Astrocyte of the hippocampus (primary cell): ENCODE measurements at regions not wholly inside any gene's neighbourhood (a gene's known extent, or its start where the extent isn't known, plus 50 kb on each side); places are given as distances from the start of the nearest gene placed in this dataset.

Experiments used
- DNase-seq: peaks from one replicate; pipeline ENCODE4 v3.0.0; 2011; ENCODE audit warnings: low read depth, low spot score

DNA sequence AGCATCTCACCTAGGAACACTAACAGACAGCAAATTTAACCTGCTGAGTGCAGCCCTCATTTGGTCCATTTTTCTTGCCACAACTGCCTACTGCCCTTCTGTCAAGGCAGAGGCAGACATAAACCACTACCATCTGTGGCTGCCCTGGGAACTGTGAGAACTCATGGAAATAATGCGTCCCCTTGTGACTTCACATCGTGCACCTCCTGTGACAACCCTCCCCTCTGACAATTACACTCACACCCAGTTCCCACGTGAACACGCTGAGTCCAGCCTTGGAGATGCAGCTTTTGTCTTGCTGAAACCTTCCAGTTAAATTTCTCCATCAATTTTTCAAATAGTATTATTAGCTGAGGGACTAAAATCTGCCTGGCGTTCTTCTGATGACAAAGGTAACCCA lies 193.1 kb upstream of the KLF14 start:
- DNase-seq: no peak

DNA sequence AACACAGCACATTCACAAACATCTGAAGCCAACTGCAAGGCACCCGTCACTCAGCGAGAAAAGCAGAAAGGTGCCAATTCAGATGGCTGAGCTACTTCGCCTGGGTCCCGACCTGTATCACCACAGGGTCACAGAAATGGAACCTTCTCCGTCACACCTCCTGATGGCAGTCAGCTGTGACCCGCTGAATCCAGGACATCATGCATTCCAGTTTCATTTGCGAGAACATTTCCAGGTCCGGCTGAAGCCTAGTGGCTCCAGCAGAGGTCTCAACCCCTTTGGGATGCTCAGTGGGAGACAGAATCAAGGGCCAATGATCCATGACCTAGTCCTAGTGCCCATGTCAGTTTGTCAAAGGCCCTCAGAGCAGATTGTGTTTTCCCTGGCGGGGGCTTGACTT lies 193.6 kb upstream of the KLF14 start:
- DNase-seq: no peak

DNA sequence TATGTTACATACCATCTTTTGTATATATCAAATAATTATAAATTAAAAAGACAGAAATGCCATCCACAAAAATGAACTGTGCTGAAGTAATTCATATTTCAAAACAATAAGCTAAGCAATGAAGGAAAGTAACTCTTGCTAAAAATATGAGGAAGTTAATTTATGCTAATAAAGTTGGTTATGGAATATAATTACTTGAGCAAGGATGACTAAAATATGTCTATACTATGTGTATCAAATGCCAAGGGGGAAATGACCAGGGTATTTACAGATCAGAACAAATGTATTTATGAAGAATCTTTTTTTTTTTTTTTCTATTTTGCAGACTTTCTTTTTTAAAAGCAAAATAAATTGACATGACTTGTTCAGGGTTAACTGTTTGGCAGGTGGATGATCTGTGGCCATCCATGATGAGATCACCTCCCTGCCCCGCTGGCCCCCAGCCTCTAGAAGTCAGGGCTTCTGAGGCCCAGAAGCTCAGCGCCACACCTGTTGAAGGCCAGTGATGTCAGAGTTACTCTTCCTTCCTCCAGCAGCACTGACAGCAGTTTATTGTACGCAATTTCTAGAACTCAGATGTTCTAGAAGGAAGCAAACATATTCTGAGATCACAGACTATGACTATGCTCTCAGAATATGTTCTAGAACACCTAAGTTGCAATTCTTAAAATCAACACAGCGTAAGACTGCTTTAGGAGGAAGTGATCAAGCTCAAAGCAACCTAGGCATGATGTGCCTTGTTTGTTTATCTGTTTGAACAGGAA lies 196.1 kb upstream of the KLF14 start:
- DNase-seq: no peak

DNA sequence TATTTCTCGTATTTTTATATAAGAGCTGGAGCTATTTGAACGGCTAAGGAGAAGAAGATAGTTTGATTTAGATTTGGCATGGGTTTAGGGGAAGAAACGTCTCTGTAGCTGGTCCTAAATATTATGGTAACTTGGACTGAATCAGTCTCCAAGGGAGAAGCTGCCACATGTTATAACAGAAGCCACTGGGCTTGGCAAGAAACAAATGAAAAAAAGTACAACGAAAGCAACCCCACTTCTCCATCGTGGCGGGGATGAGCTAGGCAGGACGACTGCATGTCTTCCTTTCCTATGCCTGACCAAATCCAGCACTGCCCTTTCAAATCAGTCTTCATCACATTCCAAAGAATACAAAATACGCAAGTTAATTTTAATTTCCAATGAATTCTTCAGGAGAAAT lies 196.7 kb upstream of the KLF14 start:
- DNase-seq: no peak

DNA sequence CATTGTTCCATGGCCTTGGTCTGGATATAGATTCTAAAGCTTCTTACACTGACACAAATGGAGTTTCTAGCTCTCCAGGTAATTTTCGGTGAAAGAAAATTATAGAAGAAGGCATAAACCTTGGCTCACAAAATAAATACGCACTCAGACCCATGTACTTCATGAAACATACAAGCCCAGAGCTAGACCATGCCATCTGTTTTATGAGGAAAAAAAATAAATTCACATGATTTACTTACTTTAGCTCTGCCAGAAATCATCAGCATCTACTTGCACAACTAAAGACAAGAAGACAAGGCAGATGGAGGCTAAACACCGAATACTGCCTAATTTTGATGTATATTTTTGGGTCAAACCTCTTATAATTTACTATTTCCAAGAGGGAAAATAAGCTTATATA lies 197.4 kb upstream of the KLF14 start:
- DNase-seq: no peak

DNA sequence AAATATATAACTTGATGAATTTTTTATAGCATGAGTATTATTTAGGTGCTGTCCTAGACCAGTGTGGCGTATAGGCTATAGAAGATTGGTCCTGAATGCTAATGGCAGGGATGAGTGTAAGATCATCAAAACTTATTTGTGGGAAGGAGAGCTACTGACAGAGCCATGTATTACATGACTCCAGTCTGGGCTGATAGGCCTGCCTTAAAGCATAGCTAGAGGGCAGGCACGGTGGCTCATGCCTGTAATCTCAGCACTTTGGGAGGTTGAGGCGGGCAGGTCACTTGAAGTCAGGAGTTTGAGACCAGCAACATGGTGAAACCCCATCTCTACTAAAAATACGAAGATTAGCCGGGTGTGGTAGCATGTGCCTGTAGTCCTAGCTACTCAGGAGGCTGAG lies 198.1 kb upstream of the KLF14 start:
- no peak for DNase-seq

DNA sequence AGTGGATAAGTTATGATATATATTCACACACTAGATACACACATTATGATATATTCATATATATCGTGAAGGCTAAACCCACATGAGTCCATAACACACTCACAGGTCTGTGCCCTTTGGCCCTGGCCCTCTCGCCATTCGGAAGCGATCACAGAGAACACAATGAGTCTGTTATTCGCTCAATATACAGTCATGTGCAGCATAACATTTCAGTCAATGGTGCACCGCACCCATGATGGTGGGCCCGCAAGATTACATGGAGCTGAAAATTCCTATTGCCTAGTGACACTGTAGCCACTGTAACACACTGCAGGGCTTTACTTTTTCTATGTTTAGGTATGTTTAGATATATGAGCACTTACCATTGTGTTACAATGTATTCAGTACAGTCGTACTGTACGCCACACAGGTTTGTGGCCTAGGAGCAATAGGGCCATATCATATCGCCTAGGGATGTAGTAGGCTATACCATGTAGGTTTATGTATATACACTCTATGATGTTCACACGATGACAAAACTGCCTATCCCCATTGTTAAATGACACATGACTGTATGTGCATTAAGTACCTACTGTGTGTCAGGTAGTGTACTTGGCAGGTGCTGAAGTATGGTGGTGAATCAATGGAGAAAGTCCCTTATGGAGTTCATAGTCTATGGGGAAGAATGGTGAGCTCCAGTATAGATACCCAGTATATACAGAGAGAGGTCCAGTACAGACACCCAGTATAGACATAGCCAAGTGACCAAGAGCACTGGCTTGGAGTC lies 198.8 kb upstream of the KLF14 start:
- no peak for DNase-seq

DNA sequence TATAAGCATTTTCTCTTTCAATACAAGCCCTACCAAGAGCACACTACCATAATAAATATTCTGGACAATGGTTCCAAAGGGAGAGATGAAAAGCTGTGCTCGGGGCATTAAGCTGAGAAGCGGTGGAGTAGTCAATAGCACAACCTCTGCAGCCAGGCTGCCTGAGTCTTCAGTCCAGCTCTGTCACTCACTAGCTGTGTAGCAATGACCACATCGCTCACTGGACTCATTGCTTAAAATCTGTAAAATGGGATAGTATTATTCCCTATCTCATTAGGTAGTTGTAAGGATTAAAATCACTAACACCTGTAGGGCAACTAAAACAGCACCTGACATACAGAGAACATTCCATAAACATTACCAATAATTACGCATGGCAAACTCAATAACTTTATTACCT lies 199.9 kb upstream of the KLF14 start:
- DNase-seq: no peak

DNA sequence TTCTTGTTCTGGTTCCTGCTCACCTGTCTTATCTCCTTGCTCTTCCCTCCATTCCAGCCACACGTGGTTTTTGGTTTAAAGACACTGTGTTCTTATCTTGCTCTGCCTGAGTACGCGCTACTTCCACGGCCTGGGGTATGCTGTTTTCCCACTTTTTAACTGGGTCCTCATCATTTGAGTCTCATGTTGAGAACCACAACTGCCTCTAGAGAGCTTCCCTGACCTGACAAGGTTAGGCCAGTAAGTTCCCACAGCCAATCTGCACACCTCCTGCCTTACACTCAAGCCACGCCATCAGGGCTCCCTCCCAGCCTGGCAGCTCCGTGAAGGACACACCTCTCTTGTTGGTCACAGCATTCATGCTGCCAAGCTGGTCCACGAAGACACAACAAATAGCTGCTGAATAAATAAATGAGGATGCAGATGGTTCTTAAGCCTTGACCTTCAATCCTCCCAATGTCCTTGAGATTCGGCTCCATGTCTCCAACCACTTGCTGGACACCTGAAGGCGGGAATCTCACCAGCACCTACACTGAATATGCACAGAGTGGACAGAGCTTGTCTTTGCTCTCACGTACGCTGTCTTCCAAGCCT lies 201.7 kb upstream of the KLF14 start:
- no peak for DNase-seq

DNA sequence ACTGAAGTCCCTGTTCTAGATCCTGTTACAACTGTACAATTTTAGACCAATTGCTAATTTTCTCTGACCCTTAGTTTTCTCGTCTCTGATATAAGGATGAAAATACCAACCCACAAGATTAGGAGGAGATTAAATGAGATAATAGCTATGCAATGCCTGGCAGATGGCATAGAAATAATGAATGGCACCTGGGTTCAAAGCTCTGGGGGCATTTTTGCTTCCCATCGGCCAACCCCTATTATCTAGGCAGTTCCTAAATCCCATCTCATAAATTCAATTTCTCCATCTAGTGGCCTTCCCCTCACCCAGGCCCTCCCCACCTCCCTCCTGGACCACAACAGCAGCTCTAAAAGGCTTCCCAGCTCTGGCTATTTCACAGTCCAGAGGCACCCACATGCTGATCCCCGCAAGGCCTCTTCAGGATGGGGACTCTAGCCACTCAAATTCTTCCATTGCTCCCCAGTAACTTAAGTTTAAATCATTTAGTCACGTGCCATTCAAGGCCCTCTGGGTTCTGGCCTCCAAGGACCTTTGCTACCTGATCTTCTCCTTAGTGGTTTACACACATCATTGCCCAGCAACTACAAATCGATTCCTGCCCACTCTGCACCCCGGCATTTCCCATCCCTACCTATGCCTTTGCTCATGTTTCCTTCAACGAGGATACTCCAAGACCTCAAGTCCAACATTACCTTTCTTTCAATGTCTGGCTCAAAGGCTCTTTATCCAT lies 202.4 kb upstream of the KLF14 start:
- DNase-seq: no peak

DNA sequence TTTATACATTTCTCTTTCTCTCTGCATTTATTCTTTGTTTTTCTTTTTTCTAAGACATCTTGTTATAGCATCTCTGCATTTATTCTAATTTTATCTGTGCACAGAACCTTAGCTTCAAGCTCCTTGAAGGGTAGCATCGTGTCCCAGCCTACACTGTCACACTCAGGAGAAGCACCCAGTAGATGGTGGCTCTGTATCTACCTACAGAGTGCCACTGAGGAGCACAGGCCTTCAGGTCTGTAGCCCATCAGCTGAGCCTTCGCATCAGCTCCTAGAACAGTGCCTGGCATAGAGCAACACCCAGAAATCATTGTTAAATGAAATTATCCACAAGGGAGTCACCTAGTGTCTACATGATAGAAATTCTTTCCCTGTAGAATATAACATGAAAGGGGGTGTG lies 203.0 kb upstream of the KLF14 start:
- DNase-seq: no peak

DNA sequence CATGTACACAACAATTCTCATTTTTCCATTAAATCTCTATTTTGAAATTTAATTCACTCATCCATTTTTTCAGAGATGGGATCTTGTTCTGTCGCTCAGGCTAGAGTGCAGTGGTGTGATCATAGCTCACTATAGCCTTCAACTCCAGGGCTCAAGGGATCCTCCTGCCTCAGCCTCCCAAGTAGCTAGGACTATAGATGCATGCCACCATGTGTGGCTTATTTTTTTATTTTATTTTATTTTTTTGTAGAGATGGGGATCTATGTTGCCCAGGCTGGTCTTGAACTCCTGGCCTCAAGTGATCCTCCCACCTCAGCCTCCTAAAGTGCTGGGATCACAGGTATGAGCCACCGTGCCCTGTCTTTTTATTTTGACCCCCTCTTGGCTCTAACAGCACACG lies 203.8 kb upstream of the KLF14 start:
- no peak for DNase-seq

DNA sequence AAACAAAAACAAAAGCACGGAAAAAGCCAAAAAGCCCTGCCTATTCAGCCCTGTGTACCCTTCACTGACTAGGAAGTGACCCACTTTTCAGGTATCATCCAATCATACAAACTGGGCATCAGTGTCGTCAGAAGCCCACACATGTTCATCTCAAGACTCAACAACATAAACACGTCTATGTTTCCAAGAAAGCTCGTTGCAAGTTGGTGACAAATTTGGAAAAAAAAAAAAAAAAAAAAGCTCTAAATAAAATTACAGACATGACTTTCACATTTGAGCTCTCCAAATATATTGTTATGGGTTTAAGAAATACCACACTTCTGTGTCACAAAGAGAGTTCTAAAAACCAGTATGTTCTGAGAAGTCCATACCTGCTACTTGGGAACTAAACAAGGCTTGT lies 204.7 kb upstream of the KLF14 start:
- DNase-seq: no peak

DNA sequence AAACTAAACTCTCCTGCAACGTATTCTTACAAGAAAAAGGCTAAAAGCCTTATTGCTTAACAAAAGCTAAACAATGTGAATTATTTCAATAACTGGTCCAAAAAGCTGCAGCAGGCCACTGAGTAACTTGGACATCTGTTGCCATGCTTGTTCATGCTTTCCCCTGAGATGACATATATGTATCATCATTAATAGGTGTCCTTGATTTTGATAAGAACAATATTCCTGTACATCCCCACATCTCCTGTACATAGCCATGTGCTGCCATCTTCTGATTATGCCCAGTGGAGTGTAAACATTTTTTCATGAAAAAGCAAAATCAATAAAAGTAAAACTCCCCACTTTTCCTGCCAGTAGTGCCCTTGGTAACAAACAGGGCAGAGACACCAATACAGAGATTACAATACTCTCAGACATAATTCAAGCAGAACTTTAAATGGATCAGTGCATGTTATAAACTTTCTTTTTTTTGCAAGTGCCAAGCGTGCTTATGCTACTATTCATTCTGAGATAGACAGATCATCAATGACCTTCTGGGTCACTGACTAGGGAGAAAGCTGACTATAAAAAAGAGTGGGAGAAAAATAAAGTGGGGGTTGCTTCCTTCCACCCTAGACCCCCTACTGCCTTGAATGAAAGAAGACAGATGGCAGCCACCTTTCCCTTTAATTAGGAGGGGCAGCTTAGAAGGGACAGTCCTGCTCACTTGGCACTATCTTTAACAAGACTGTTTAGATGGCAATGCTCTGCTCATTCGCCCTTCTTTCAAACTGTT lies 205.5 kb upstream of the KLF14 start:
- DNase-seq: peak; percentile 41

DNA sequence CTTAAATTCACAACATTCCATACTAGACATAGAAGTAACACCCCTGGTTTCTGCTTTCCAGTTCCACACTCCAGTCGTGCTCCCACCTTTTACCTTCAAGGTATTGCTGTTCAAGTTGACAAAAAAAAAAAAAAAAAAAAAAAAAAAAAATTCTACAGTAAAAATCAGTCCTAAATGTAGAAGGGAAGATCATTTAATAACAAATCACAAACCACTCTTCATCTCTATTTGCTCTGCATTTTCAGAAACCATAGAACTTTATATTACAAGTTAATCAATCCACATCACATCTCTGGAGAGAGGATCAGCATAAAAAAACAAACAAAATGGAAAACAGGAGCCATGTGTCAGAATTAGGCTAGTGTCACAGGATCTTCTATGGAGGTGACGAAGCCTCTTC lies 206.3 kb upstream of the KLF14 start:
- no peak for DNase-seq

DNA sequence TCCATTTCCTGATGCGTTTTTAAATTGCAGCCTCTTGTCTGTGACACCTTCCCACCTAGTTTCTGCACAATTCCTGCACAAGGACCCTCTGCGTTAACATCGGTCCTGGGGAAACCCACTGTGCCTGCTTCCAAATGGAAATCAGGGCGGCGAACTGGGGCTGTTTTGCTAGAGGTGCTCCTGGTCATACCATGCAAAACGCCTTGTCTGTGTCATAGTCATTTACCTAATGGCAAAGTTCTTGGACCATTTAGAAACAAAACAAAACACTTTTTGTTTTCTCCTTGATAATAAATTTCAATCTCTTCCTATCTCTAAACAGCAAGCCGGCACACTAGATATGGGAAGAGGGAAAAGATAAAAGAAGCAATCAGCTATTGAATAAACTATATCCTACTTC lies 206.9 kb upstream of the KLF14 start:
- DNase-seq: peak; percentile 55

DNA sequence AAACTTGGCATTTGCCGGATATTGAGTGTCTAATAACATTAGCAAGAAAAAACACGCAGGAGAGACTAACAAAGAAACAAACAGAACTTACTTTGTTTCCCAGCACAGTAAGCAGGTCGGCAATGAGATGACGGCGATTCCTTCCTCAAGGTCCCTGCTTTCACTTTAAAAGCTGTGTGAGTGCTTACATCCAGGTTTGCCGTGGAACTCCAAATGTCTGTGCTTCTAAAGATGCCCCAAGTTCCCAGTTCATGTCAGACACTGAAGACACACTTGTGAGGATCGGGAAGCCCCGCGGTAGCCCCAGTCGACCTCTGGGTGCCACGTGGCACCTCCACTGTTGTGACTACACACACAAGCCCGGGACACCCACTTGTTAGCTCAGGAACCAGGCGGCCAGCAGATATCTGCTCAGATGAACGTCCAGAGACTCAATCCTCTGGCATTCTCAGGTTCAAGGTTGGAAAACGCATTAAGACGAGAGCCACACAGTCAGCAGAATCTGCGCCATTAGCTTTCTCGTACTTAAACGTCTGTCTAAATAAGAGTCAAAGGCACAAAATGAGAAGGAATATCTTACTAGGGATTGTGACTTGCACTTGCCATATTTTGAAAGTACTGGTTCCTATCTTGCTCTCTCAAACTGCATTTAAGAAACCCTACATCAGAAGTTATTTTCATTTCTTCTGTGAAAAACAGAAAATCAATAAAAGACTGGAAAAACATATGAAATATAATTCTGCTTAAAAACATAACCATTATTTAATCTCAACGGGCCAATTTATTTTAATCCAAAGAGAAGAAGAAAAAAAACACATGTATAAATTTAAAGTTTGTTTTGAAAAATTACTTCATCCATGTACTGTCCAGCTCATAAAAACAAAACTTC lies 207.6 kb upstream of the KLF14 start:
- peak; percentile 84 for DNase-seq

DNA sequence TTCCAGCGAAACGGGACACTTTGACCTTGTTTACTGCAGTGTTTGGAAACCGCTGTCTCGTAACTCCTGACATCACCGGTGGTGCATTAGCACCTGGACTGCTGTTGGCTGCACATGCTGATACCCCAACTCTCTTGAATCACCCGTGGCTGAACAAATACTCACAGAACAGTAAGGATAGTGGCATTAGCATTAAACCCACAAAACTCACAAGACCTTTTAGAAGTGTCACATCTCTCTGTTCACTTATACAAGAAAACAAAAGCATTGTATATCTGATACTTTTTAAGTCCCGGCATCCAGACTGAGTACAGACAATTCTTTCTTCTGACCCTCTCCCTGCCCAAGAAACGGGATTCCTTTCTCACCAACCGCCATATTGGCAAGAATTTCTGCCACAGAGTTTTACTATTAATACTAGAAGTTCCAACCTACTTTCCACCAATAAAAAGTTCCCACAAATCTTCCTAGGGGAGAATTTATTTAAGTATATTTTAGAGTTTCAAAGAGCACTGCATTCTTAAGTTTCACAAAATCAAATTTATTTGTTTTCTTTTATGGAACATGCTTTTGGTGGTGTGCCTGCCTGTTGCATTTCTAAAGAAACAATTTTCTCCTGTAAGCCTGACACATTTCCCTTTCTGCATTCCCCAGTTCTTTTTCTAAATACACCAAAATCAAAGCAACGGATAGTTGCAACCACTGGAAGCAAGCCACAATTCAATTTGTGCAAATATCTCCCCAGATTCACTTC lies 208.4 kb upstream of the KLF14 start:
- peak; percentile 75 for DNase-seq

DNA sequence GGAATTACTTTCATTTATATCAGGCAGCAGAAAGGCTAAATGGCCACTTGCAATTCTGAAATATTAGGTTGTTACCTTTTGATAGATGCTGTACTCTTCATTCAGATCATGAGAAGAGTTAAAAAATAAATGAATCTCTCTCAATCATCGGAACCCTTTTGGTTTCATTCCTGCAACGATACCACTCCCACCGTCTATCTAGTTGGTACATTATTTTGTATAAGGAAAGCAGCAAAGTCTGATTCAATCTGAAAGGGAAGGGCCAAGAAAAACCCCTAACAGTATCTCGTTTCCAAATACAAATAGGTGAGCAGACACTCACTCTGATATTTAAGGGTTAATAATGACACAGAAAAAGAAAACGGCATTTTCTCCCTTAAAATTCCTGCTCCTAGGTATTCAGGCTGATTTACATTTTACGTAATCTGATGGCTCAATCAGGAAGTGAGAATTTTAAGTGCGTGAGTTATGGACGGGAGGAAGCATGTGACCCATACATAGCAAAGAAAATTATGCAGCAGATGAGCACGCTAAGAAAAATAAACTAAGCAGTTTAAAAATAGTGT lies 209.4 kb upstream of the KLF14 start:
- DNase-seq: peak; percentile 78
